ENCODE measurements at regions not wholly inside any gene's neighbourhood (a gene's known extent, or its start where the extent isn't known, plus 50 kb on each side); places are given as distances from the start of the nearest gene placed in this dataset.

DNA sequence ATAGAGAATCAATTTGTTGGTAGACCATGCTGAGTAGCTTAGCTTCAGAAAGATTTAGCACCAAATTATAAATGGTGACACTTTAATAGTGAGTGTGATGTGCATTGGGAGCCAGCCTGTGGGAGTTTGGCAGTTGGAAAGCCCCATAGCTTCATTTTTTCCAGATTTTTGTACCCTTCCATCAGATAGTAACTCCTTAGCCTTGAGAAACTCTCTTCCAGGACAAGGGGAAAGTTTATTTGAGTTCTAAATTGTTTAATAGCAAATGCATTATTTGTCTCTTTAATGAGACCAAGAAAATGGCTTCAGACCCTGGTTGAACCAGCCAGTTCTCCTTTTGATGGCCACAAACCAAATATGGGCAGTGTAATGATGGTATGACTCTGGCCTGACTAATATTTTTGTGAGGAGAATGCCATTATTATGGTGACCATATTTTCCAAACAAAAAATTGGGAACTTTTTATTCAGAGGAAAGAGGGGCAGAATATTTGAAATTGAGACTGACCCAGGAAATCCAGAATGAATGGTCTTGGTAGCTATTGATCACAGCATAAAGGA lies 49.8 kb downstream of the PLCE1 start:
- no peak for DNase-seq (ENCODE audit: low read depth in 4 of 4, low spot score in 1 of 4)

DNA sequence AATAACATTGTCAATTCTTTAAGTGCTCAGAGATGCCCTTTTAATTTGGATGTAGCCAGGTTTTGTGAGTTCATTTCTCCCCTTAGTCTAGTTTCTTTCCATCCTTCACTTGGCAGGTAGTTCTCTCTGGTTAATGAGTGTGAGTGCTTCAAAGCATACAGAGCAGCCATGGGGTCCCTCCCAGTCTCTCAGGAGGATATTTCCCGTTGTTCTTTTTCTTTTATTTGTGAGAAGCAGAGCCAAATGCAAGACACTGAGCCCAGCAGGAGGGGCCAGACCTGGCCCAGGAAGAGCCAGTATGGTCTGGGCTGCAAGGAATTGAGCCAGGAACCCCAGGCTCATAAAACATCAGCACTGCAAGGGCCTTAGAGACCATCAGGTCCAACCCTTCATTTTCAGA lies 52.4 kb downstream of the PLCE1 start:
- no peak for DNase-seq (ENCODE audit: low read depth in 4 of 4, low spot score in 1 of 4)

DNA sequence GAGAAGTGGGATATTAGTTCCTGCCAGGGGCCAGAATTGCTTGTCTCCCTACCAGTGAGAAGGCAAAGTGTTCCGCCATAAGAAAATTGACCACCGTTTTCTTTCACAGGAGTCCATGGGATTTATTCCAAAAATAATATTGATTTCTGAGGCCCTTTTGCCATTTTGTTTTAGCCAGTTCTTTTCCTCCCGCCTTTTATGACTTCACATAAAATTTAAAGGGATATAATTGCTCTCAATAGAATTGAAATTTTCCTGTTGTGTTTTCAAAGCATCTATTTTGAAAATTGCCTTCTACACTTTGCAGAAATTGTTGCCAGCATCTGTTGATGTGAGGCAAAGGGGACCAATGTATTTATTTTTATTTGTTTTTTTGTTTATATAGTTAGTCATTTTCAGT lies 53.6 kb downstream of the PLCE1 start:
- no peak for DNase-seq (ENCODE audit: low read depth in 4 of 4, low spot score in 1 of 4)

DNA sequence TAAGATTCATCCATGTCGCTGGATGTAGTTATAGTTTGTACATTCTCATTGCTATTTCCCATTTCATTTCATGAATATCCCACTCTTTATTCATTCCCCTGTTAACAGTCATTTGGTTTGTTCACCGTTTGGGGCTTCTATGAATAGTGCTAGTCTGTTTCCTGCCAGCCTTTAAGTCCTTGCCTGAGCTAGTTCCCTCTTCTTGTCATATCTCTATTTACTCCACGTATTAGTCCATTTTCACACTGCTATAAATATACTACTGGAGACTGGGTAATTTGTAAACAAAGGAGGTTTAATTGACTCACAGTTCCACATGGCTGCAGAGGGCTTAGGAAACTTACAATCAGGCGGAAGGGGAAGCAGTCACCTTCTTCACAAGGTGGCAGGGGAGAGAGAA lies 56.2 kb downstream of the PLCE1 start:
- no peak for DNase-seq (ENCODE audit: low read depth in 4 of 4, low spot score in 1 of 4)

DNA sequence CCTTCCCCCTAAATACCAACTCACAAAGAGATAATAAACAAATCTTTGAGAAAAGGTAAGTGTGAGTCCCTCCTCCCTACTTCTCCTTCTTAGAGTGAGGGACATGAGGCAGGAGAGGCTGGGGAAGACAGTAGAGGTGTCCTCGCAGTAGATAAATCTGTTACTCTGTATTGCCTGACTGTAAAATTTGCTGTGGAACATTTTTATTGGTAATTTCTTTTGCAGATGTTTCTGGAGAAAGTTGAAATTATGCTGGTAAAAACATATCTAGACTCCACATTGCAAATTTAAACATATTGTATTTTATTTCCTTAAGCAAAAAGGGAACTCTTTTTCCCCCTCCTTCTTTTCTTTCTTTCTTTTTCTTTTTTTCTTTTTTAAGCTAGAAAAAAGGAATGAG lies 58.5 kb downstream of the PLCE1 start:
- no peak for DNase-seq (ENCODE audit: low read depth in 4 of 4, low spot score in 1 of 4)

DNA sequence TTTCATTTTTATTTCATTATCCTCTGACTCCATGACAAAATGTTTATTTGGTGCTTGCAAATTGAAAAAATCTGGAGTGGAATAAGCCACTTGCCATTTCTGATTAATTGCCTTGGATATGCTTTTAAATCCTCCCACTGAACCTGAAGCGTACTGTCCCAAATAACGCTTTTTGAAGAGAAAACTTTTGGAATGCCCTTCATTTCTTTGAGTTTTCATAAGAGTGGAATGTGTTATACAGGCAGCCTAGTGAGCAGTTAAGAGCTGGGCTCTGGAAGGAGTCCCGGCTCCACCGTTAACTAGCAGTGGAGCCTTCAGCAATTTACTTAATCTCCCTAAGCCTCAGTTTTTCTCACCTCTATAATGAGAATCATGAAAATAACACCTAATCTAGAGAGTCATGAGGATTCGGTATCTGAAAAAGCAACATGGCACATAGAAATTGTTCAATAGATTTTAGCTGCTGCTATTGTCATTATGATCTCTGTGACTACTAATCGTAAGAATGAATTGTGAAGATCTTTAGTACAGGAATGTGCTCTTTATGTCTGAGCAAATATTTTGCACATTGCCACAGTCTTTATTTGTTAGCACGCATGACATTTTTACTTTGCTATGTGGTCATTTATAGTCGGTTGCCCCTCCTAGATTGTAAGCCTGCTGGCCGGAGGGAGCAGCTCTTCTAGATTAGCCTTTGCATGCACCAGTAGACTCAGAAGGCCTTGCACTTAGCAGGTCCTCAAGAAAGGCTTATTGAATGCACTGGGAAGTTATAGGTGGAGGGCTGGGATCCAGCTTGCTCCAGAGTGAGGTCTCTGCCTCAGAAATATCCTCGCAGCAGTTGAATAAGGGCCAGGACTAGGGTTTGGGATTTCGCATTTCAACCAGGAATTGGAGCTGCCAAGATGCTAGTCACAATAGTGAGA lies 59.4 kb downstream of the PLCE1 start:
- no peak for DNase-seq (ENCODE audit: low read depth in 4 of 4, low spot score in 1 of 4)

DNA sequence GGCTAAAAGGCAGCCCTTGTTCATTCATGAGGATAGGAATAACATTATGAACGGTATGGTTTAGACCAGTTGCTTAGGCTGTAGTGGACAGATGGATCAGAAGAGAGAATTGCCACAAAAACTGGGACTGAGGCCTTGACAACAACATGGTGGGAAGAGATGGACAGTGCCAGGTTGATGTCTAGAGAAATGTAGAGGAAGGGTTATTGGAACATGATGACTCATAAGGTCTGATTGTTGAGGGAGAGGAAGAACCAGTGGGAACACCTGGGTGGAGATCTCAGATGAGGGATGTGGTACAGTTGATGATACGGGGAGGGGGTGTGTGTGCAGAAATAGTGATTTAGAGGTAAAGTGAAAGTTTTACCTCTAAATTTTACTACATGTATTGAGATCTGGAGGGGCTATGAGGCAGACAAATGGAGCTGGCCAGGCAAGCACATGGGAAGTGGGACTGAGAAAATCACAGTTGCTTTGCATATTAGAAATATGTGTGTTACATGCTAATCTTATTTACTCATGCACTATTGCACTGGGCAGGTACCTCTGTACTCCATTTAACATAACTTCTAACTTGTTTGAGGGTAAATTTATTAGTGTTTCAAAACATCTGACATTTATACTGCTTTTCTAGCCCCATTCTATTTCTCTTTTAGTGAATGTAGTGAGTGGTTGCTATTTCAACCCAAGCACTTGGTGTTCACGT lies 65.6 kb downstream of the PLCE1 start:
- no peak for DNase-seq (ENCODE audit: low read depth in 4 of 4, low spot score in 1 of 4)

DNA sequence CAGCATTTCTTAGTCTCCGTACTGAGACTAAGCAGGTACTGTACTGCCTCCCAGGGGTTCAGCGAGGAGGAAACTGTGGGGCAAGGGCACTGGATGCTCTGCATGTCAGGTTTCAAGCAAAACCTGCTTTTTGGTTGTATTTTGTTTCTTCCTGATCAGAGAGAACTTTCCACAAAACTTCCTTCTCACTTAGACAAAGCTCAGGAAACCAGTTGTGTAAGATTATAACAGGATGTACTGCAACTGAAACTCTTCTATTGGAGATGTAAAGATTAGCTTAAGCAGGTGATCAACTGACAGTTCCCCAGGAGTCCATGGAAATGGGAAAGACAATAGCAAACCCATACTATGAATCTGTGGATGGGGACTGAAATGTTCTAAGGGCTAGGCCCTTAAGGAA lies 67.3 kb downstream of the PLCE1 start:
- no peak for DNase-seq (ENCODE audit: low read depth in 4 of 4, low spot score in 1 of 4)

DNA sequence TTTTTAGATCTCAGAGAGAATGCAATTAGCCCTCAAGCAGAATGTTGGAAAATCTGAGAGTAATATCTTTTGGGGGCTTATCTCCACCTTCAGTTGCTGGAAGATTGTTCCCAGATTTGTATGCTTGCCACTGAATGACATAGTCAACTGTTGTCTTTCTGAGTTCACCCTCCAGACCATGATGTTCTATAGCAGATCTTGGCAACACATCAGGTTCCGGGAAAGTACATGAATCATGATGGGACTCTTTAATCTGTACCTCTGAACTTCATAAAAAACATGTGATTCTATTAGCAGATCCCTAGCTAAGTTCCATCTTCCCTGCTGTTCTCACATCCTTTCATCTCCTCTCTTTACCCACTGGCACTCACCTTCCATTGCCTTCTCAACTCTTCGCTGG lies 68.9 kb downstream of the PLCE1 start:
- no peak for DNase-seq (ENCODE audit: low read depth in 4 of 4, low spot score in 1 of 4)

DNA sequence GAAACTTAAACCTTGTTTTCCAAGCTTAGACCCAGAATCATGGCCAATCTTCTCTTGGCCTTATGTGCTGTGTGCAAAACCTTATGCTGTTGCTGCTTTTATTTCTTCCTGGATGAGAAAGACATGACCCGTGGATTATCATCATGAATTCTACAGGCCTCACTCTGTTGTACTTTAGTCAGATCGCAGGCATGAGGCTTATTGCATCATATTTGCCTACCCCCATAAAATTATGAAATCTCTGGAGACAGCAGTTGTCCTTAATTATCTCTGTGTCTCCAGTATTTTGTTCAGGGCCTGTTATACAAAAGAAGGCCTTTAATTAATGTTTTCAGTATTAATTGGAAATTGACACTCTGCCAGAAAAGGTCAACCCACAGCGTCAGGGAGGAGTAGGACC lies 71.6 kb downstream of the PLCE1 start:
- no peak for DNase-seq (ENCODE audit: low read depth in 4 of 4, low spot score in 1 of 4)

DNA sequence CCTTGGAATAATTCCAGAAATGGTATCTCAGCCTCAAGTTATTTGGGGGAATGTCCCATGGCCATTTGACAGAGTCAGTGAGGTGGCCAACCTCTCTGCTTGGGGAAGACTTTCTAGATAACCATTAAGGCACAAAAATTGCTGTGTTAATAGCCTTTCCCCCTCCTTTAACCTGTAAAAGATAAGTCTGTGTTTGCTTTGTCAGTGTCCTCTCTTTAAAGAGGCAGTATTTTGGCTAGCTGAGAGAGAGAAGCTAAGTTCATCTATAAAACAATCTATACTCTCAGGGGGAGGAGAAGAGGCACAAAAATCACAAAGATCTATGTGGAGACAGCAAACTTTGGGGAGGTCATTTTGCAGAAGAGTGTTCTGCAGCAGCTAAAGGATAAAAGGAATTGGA lies 72.1 kb downstream of the PLCE1 start:
- DNase-seq (ENCODE audit: low read depth in 4 of 4, low spot score in 1 of 4): no peak

DNA sequence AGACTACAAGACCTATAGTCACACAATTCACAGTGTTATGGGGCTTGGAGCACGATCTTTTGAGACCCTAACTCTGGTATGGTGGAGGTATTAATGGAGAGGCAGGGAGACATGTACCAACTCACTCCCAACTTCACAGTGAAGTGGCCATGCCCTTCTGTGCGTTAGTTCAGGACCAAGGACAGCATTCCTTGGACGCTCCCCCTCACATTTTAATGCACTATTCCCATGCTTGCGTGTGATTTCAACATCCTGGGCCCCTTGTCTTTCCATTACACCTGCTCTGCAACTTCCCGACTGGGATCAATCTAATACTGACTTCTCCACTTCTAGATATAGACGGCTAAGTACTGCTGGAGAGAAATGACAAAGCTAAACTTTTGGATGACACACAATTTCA lies 72.7 kb downstream of the PLCE1 start:
- no peak for DNase-seq (ENCODE audit: low read depth in 4 of 4, low spot score in 1 of 4)

DNA sequence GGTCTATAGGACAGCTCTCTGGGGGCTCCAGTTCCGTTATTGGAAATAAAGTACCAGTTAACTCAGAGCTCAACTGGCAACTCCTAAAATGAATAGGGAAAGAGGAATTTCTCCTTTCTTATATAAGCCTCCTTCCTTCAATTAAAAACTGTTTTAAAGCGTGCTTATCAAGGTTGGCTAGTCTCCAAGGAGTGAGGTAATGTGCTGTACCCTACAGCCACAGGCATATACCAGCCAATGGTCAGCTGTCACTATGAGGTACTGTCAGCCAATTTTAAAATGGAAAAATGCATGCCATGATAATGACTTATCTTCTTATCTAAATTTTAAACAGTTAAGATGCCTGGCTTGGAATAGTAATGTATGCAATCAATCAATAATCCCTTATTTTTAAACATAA lies 76.2 kb downstream of the PLCE1 start:
- DNase-seq (ENCODE audit: low read depth in 4 of 4, low spot score in 1 of 4): no peak

DNA sequence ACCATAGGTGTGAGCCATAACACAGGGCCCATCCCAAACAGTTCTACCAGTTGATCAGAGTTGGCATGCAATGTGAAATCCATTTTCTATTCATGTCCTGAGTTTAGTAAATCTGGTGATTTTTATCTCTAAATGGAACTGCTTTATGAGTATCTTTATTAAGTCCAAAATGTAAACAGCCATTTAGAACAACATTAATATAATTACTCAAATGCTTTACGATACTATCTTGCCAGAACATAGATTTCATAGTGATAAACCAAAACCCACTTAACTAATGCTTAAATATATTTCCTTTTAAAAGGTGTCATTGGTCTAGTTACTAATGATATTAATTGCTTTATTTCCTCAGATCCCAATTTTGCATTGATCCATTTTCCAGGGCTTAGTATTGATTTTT lies 80.7 kb downstream of the PLCE1 start:
- no peak for DNase-seq (ENCODE audit: low read depth in 4 of 4, low spot score in 1 of 4)

DNA sequence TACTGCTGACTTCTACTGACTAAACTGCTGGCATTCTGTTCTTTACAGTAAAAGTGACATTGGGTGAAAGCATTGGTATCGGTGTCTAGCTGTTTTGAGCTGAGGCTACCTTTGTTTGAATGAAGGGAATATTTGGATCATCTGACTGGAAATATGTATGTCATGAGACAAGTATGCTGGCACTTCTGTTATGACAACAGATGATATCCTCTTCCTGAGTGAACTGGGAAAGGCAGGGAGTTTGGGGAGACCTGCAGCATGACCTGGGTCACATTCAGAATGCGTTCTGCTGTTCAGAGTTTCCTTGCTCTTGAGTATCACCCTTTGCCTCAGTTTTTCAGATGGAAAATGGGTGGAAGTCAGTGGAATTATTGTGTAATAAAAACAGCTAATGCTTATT lies 81.8 kb downstream of the PLCE1 start:
- no peak for DNase-seq (ENCODE audit: low read depth in 4 of 4, low spot score in 1 of 4)

DNA sequence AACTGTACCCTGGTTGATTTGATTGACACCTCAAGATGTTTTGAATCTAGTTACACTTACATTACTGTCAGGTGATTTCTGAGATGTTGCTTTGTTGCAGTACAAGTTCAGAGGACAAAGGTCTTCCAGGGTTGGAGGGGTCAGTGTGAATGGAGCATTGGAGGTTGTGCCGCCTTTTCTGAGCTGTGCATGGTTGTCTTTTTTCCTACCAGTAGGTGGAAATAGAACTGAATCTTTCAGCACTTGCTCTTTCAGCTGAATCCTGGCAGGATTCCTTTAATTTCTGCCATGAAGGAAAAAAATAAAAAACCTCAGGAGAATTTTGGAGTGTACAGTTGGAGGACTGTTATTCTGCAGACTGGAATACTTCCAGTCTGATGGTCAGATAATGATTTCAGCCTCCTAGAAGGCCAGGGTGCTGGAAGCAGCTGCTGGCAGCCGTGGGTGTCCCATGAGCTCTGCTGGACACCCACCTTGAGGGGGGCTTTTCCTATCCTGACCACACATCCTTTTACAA lies 82.7 kb downstream of the PLCE1 start:
- no peak for DNase-seq (ENCODE audit: low read depth in 4 of 4, low spot score in 1 of 4)

DNA sequence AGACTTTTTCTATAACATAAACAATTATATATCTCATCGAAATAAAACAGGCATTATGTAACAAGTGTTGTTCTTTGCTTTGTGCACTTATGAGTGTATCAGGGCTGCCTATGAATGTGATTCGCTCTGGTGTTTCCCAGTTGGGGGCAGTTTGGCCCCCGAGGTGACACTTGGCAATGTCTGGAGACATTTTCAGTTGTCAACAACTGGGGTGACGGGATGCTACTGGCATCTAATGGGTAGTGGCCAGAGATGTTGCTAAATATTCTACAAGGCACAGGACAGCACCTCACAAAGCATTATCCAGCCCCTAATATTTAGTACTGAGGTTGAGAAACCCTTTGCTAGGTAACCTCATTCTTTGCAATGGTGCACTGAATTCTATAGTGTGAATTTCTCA lies 83.3 kb downstream of the PLCE1 start:
- DNase-seq (ENCODE audit: low read depth in 4 of 4, low spot score in 1 of 4): no peak

DNA sequence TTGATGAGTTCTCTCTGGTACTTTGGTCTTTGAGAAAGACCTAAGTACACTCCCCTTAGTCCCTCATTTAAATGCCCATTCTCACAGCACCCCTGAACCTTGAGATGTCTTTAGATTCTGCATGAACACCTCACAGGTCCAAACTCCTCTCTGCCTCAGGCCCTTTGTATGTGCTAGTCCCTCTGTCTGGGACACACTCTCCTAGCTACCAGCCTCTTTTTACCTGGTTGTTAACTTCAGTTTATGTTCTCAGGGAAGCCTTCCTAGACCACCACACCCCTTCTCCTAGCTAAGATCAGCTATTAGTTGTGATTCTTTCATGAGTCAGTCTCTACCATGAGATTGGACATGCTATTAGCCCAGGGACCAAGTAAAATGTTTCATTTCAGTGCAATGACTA lies 86.4 kb downstream of the PLCE1 start:
- DNase-seq (ENCODE audit: low read depth in 4 of 4, low spot score in 1 of 4): no peak

DNA sequence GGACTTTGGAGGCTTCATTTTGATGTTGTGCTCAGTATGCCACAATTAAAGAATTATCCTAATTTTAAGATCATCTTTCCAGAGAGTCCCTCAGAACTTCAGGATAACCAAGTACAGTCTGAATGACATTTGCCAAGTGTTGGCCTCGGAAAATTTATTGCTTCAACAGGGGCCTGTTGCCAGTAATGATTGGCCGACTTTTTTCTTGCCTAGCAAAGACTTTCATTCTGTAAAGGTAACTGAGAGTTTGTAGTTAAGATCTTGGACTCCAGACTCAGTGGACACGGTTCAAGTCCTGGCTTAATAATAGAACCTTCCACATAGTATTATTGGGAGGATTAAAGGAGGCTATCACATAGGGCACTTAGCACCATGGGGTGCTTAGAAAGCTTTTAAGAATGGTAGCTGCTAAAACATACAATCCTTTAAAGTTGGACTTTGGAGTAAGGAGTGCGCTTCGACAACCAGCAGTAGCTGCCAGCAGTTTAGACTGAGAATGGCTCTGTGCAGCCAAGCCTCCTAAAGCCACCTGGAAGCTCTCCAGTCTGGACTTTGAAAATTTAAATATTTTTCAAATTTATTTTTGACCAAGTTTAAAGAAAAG lies 90.0 kb downstream of the PLCE1 start:
- no peak for DNase-seq (ENCODE audit: low read depth in 4 of 4, low spot score in 1 of 4)

DNA sequence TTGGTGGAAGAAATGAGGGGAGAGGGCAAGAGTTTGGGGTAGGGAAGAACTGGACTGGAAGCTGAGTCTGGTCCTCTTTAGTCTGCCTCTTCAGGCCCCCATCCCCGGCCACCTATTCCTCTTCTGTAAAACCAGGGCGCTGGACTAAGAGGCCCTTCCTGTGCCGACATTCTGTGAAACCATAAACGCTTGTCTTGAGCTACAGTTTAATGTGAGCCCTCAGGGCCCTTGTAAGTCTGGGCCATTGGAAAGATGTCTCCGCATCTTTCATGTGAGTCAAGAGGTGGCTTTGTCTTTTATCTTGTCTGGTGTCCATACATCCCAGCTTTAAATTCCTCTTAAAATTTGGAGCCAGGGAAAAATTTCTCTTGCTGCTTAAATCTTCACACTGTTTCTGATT lies 90.6 kb downstream of the PLCE1 start:
- DNase-seq (ENCODE audit: low read depth in 4 of 4, low spot score in 1 of 4): no peak

DNA sequence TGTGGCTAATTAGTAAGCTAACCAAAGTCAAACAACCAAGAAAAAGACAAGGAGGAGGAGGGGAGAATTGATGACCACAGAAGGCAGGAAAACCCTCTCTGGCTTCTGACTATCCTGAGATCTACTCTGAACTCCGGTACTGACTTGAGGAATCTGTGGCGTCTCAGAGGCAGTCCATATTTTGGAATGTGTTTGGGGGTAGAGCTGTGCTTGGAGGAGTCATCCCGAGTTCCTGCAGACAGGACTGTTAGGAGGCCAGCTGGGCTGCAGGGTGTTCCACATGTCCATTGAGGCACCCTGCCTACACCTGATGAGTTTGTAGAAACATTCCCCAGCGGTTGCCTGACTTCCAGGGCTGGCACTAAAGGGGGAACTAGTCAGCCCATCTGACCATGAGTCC lies 91.6 kb downstream of the PLCE1 start:
- no peak for DNase-seq (ENCODE audit: low read depth in 4 of 4, low spot score in 1 of 4)
